Central memory CD4-positive, alpha-beta T cell (primary cell): ENCODE measurements at regions not wholly inside any gene's neighbourhood (a gene's known extent, or its start where the extent isn't known, plus 50 kb on each side); places are given as distances from the start of the nearest gene placed in this dataset.
"Not testable (repeated sequence)": the region's sequence is repeated elsewhere in the genome, so short reads cannot be mapped to it uniquely, and the experiment has no call there.

Experiments
- DNase-seq: peaks from one replicate; pipeline ENCODE4 v3.0.0; 2022

- DNase-seq, result no peak
These were observed 104.9 kb downstream of the CHIC2 start for GRCh38 chr4:53959343-53960120.

DNA sequence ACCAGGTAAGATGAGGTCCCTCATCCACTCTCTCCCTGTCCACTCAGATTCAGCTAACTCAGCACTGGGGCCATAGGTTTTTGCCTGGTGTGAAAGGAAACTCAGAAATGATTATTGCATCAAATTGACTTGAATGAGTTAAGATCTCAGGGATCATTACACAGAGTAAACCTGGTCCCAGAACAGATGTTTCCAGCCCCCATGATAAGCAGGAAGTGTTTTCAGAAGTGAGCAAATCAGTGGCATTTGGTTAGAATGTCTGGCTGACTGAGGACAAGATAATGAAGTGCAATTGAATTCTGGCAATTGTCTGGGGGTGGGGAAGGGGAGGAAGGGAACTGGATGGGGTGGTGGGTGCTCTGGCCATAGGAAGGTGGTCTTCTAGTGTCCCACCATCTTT is 108.0 kb downstream of the CHIC2 start:
- no peak for DNase-seq

DNA sequence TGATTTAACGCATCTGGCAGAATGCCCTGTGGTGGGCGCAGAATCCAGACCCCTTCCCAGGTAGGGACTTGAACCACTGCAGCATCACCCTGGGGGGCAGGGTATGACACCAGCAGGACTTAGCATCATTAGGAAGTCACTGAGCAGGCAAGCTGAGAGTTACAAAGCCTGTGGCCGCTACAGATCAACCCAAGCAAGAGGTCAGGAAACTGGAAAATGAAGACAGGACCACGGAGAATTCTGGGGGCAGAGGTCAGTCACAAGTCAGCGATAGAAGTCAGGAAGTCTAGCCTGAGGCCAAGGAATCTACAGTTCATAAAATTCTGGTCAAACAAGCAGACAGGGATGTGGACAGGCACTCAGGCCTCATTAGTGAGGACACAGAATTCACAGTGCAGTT is 108.4 kb downstream of the CHIC2 start:
- DNase-seq, result no peak

- no peak for DNase-seq
These were observed 113.0 kb downstream of the CHIC2 start for GRCh38 chr4:53951414-53951813.

GRCh38 chr4:53943345-53944085 is 120.9 kb downstream of the CHIC2 start:
- no peak for DNase-seq

DNA sequence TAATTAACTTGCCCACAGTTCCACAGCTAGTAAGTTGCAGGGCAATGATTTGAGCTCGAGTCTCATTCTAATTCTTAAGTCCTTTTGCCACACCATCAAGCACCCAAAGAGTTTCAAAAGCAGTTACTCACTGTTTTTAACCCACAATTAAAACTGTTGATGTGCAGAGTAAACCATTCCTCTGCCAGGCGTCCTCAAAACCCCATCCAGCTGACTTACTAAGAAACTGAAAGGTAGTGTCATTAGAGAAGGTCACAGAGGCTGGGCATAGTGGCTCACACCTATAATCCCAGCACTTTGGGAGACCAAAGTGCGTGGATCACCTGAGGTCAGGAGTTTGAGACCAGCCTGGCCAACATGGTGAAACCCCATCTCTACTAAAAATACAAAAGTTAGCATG is 121.7 kb downstream of the CHIC2 start:
- no peak for DNase-seq

GRCh38 chr4:53941331-53941730 is 123.1 kb downstream of the CHIC2 start:
- DNase-seq, result no peak

DNA sequence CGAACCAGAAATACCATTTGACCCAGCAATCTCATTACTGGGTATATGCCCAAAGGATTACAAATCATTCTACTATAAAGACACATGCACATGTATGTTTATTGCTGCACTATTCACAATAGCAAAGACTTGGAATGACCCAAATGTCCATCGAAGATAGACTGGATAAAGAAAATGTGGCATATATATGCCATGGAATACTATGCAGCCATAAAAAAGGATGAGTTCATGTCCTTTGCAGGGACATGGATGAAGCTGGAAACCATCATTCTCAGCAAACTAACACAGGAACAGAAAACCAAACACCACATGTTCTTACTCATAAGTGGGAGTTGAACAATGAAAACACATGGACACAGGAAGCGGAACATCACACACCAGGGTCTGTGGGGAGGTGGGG is 124.5 kb downstream of the CHIC2 start:
- DNase-seq, result not testable (repeated sequence)

- no peak for DNase-seq
These were observed 126.5 kb downstream of the CHIC2 start for GRCh38 chr4:53937918-53938317.

DNA sequence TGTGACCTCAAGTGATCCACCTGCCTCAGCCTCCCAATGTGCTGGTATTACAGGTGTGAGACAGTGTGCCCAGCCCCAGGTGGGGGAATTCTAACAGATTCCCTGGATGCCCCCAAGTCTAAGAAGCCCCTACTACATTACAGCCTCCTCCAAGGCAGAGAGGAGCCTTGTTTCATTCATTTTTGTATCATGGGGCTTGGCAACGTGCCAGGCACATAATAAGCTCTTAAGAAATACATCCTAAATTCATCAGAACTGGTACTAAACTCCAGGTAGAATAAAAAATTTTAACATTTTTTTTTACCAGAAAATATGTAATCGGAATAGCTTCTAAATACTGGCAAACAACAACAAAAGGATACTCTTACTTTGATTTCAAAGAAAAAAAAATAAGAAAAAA is 127.1 kb downstream of the CHIC2 start:
- no peak for DNase-seq

GRCh38 chr4:53935780-53936179 is 128.6 kb downstream of the CHIC2 start:
- no peak for DNase-seq

DNA sequence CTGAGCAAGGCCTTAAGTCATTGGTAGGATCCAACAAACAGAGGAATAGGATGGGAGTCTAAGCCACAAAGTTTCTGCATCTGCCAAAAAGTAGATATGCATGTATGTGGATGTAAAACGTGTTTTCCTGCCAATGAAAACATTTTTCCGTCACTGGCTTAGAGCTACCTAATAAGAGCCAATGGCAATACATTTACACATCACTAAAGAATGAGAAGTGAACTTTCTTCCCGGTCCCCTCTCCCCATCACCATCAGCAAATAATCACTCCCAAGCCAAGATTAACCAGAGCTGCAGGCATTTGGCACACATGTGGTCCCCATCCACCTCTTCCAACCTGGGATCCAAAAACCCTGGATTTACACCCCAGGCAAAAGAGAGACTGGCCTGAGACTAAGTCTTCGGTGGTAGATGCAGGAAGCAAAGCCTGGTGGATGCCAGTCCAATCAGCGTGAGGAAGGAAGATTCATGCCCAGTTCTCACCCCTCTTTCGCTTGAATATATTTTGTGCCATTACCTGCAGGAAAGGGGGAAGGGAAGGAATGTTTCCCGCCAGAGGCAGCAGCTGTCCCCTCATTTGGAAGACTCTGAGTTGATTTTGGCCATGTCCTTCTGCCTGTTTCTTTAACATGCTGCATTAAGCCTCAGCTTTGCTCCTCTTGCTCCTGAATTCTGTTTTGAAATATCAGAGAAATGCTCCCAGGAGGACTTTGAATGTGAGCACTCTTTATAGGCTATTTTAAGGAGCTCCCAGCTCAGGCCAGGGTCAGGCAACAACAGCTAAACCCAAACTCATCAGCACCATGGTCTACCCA is 131.4 kb downstream of the CHIC2 start:
- no peak for DNase-seq

GRCh38 chr4:53931461-53931961 is 132.9 kb downstream of the CHIC2 start:
- DNase-seq, result no peak

DNA sequence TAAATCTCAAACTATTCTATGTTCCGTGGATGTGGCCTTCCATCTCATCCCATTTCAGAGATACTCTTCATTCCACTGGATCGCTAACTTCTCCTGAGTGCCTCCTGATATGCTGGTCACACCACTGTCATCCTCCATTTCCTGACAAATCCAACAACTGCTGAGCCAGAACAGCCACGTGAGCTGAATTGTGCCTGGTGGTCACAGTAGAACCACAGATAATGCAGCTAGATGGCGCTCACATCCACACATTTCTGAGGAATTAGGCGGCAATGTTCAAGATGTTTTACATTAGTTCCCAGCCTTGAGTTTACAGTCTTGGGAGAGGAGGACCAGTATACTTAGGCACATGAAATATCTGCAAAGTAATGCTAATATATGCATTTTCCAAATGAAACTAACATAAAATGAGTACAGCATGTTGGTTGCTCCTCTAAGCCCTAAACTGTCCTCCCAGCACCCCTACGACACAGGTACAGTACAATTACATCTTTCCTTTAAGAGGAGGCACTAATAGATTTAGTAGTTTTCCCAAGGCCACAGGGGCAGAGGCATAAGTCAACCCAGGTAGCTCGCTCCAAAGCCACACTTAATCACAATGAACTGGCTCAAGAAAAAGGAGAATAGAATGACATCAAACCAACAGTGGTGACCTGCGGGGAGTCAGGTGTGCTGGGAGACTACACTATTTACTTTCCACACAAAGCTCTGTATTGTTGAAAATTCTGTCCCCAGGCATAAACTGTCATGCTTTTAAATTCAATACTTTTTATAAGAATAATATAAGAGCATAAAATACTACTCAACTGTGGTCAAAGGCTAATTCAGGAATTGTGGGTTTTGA is 134.2 kb downstream of the CHIC2 start:
- peak; percentile 30 for DNase-seq

GRCh38 chr4:53929311-53929710 is 135.1 kb downstream of the CHIC2 start:
- no peak for DNase-seq

GRCh38 chr4:53928825-53929224 is 135.6 kb downstream of the CHIC2 start:
- DNase-seq, result no peak

- no peak for DNase-seq
These were observed 139.3 kb downstream of the CHIC2 start for GRCh38 chr4:53925050-53925605.

- DNase-seq, result no peak
These were observed 139.9 kb downstream of the CHIC2 start for GRCh38 chr4:53924333-53925049.

- DNase-seq, result no peak
These were observed 140.5 kb downstream of the CHIC2 start for GRCh38 chr4:53923921-53924320.

DNA sequence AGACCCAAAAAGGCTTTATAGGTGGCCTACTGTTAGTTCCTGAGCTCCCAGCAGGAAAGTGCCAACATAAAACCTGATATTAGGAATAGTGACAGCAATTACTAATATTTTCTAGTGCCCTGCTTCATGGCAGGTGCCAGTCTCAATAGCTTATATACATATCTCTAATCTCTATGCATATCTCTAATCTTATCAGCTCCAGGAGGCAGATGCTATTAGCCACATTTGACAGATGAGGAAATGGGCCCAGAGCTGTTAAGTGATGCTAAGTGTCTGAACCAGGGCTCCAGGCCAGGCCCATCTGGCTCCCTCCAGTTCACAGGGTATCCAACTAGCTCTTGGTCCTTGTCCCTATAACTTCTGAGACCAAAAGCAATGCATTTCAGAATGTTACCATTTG is 142.5 kb downstream of the CHIC2 start:
- no peak for DNase-seq

DNA sequence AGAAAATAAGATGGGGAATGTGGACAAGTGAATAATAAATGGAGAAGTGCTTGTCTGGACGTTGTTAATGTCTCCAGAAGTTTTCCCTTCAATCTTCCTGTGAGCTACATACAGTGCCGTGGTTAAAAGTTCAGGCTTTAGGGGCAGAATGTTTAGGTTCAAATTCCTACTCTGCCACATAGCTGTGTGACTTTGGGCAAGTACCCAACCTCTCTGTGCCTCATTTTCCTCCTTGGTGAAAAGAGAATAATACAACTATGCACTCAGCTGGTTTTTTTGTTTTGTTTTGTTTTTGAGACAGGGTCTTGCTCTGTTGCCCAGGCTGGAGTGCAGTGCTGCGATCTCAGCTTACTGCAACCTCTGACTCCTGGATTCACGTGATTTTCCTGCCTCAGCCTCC is 143.5 kb downstream of the CHIC2 start:
- no peak for DNase-seq
